ENCODE measurements at regions not wholly inside any gene's neighbourhood (a gene's known extent, or its start where the extent isn't known, plus 50 kb on each side); places are given as distances from the start of the nearest gene placed in this dataset.

DNA sequence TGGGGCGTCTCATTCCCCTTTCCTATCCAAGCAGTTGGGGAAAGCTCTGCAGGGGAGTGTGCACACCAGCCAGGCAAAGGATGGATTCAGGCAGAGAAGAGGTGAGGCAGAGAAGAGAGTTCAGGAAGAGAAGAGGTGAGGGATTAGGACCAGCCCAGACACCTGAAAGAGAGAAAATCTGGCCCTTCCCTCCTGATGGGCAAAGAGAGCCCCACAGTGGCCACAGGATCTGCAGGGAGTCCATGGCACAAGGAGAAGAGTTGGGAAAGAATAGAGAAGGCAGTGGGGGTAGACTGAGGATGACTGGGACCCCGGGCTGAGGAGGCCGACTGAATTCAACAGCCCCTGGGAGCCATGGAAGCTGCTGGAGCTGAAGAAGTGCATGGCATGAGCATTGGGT, 140.4 kb upstream of the ZMIZ1 start:
- no peak for ATAC-seq (replicated peaks; ENCODE audit: extremely low read depth, poor library complexity, severe bottlenecking)
- Mint-ChIP-seq H3K9me3 (no peaks in the 10 kb centered on the region), H3K27ac (ENCODE audit: low read depth) (no peak overlapping the region), H3K4me3 (no peak overlapping the region), H3K36me3 (ENCODE audit: insufficient read depth) (no peaks in the 10 kb centered on the region), H3K4me1 (no peaks in the 10 kb centered on the region), H3K27me3 (peaks cover 17% of the 10 kb centered on the region)
- no peak for DNase-seq (ENCODE audit: low spot score in 2 of 2)

DNA sequence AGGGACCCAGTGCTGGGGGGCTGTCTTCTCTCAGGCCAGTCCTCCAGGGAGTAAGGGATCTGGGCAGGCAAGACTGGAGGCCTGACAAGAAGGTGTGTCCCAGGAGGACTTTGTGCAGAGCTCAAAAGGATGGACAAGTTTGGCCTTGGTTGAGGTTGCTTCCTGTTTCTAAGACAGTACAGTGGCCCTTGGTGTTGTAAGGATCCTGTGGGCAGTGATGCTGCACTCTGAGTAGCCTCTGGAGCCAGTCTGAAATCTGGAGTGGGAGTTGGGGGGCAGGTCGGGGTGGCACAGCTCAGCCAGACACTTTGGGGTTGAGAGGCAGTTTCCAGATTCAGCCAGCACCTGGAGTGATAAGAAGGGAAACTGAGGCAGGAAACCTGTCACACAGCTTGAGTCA, 139.2 kb upstream of the ZMIZ1 start:
- H3K27me3 Mint-ChIP-seq: peaks cover 10% of the 10 kb centered on the region
- DNase-seq (ENCODE audit: low spot score in 2 of 2) (no peak), ATAC-seq (replicated peaks; ENCODE audit: extremely low read depth, poor library complexity, severe bottlenecking) (no peak)
- no peaks in the 10 kb centered on the region for H3K4me1 Mint-ChIP-seq
- H3K4me3 Mint-ChIP-seq: no peak overlapping the region
- H3K27ac Mint-ChIP-seq (ENCODE audit: low read depth): no peak overlapping the region
- no peaks in the 10 kb centered on the region for H3K36me3 Mint-ChIP-seq (ENCODE audit: insufficient read depth)
- H3K9me3 Mint-ChIP-seq: no peaks in the 10 kb centered on the region

DNA sequence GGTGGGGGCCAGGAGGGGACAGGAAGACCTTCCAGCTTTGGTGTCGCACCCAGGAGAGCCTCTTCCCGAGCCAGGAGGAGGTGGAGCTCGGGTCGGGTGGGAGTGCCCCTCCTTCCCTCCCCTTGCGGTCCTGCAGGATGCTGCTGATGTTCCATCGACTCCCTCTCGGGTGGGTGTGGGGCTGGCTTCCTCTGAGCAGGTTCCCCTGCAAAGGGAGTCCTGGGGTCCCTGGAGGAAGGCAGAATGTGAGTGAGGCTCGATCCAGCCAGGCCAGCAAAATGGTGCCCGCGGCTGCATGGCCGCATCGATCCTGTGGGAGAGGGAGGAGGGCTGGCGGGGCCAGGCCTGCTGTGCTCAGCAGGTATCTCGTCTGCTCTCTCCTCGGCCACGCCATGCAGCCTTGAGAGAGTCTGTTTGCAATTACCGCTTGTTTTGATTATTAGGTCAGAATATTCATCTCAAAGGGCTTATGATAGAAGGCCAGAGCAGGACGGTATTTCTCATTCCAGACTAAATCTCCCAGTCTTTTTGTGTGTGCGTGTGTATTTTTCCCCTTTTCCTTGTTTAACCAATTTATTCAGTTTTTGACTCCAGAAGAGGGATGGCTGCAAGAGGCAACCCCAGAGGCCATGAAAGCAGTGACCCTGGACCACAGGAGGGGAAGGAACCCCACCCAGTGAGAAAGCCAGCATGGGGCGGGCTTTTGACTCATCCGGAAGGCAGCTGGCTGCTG, 137.3 kb upstream of the ZMIZ1 start:
- ATAC-seq (replicated peaks; ENCODE audit: extremely low read depth, poor library complexity, severe bottlenecking): no peak
- Mint-ChIP-seq H3K9me3 (no peaks in the 10 kb centered on the region), H3K27ac (ENCODE audit: low read depth) (no peak overlapping the region), H3K27me3 (peaks cover 10% of the 10 kb centered on the region), H3K36me3 (ENCODE audit: insufficient read depth) (no peaks in the 10 kb centered on the region), H3K4me3 (no peak overlapping the region), H3K4me1 (no peaks in the 10 kb centered on the region)
- no peak for DNase-seq (ENCODE audit: low spot score in 2 of 2)

DNA sequence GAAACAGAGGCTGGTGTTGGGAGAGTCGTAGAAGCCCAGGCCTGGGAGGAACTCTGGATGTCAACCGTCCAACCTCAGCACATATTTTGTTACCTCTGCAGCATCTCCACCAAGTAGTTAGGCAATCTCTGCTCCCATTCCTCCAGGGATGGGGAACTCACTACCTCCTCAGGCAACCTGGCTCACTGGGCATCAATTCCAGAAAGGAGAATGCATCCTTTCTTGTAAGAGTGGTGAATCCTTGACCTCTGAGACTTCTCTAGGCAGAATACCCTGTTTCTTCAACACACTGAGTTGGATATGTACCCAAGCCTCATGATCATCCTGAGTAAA, 136.7 kb upstream of the ZMIZ1 start:
- no peaks in the 10 kb centered on the region for H3K9me3 Mint-ChIP-seq
- H3K4me3 Mint-ChIP-seq: no peak overlapping the region
- no peaks in the 10 kb centered on the region for H3K4me1 Mint-ChIP-seq
- no peak overlapping the region for H3K27ac Mint-ChIP-seq (ENCODE audit: low read depth)
- H3K36me3 Mint-ChIP-seq (ENCODE audit: insufficient read depth): no peaks in the 10 kb centered on the region
- ATAC-seq (replicated peaks; ENCODE audit: extremely low read depth, poor library complexity, severe bottlenecking): no peak
- DNase-seq (ENCODE audit: low spot score in 2 of 2): no peak
- peaks cover 10% of the 10 kb centered on the region for H3K27me3 Mint-ChIP-seq

DNA sequence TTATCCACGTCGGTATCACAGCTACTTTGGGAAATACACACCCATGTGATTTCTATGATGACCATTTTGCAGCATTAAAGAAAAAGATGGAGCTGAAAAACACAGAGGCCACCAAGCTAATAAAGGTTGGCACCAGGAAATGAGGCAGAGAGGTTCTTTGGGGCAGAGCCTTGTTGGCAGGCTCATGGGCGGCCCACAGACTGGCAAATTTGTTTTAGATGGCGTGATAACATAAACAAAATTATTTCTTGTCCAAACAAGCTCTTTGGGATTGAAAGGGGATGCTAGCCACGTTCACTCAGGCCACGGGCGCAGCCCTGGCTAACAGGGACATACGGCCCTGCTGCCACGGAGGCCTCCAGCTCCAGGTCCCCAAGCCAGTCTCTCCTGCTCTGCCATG, 135.9 kb upstream of the ZMIZ1 start:
- H3K27me3 Mint-ChIP-seq: peaks cover 8% of the 10 kb centered on the region

DNA sequence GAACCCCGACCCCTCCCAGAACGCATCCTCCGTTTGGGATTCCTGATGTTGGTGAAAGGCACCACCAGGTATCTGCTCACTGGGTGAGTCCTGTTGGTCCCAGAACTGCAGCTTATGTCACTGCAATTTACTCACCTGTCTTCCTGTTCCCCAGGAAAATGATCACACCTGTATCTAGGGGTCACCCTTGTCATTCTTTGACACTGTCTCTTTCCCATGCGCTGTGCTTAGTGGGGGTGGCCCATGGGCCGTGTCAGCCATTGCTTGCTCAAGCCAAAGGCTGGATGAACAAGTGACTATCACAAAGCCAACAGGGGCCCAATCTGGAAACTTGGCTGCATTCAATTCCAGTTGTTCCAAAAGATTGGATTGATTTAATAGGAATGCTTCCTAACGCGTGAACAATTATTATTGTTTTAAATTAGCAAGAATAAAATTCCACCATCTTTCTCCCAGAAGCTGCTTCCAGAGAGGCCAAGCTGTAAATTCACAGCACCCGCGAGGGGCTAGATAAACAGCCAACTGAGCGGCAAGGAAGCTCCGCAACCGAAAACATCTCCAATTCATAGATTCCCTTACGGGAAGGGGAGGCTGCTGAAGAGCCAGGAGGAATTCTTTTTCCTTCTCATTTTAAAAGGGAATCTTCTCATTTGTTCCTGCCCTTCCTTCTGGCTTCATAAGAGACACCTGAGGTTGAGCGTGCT, 134.8 kb upstream of the ZMIZ1 start:
- Mint-ChIP-seq H3K36me3 (ENCODE audit: insufficient read depth) (no peaks in the 10 kb centered on the region), H3K4me1 (no peaks in the 10 kb centered on the region), H3K4me3 (no peak overlapping the region), H3K9me3 (no peaks in the 10 kb centered on the region), H3K27ac (ENCODE audit: low read depth) (no peak overlapping the region), H3K27me3 (no peaks in the 10 kb centered on the region)
- ATAC-seq (replicated peaks; ENCODE audit: extremely low read depth, poor library complexity, severe bottlenecking) (no peak), DNase-seq (ENCODE audit: low spot score in 2 of 2) (no peak)

More for the DNA sequence above, 135.9 kb upstream of the ZMIZ1 start:
- DNase-seq (ENCODE audit: low spot score in 2 of 2): no peak
- Mint-ChIP-seq H3K4me1 (no peaks in the 10 kb centered on the region), H3K27ac (ENCODE audit: low read depth) (no peak overlapping the region), H3K4me3 (no peak overlapping the region), H3K9me3 (no peaks in the 10 kb centered on the region), H3K36me3 (ENCODE audit: insufficient read depth) (no peaks in the 10 kb centered on the region)
- ATAC-seq (replicated peaks; ENCODE audit: extremely low read depth, poor library complexity, severe bottlenecking): no peak

DNA sequence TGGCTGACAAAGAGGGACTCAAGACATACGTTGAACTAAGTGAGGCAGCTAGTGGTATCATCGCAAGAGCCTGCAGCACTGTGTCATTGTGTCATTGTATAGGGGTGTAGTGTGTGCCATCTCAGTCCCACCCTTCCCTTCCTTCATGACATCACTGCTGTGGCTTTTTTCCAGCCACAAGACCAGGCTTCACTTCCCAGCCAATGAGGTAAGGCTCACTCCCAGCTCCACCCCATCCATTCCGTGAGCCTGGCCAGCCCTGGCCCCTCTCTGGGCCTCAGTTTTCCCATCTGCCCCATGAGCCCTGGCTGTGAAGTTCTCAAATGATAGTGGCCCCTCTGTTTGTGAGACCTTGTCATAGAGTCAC, 134.3 kb upstream of the ZMIZ1 start:
- H3K36me3 Mint-ChIP-seq (ENCODE audit: insufficient read depth): no peaks in the 10 kb centered on the region
- H3K27ac Mint-ChIP-seq (ENCODE audit: low read depth): no peak overlapping the region
- DNase-seq (ENCODE audit: low spot score in 2 of 2) (no peak), ATAC-seq (replicated peaks; ENCODE audit: extremely low read depth, poor library complexity, severe bottlenecking) (no peak)
- no peak overlapping the region for H3K4me3 Mint-ChIP-seq
- no peaks in the 10 kb centered on the region for H3K4me1 Mint-ChIP-seq
- no peaks in the 10 kb centered on the region for H3K27me3 Mint-ChIP-seq
- no peaks in the 10 kb centered on the region for H3K9me3 Mint-ChIP-seq

DNA sequence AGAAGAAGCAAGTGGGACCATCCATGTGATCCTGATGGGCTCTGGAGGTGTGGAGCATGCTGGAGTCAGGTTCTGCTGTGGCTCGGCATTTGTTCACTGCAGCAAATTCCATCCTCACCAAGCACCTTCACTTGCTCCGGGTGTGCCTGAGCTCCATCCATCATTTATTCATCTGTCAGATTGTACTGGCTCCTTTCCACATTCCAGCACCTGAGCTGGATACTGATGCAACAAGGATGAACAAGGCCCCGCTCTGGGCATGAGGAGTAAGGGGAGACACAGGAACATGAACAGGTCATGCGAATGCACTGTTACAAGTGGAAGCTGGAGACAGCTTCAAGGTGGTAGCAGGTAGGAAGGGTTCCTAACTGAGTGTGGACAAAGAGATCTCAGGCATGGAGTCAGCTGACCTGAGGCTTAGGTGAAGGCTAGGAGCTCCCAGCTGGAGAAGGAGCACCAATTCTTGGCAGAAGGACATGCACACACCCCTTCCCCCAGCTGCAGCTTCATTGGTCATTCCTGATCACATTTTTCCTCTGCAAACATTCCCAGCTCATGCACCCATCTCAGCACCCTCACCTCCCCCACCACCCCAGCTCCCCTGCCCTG, 133.7 kb upstream of the ZMIZ1 start:
- H3K27ac Mint-ChIP-seq (ENCODE audit: low read depth): no peak overlapping the region

DNA sequence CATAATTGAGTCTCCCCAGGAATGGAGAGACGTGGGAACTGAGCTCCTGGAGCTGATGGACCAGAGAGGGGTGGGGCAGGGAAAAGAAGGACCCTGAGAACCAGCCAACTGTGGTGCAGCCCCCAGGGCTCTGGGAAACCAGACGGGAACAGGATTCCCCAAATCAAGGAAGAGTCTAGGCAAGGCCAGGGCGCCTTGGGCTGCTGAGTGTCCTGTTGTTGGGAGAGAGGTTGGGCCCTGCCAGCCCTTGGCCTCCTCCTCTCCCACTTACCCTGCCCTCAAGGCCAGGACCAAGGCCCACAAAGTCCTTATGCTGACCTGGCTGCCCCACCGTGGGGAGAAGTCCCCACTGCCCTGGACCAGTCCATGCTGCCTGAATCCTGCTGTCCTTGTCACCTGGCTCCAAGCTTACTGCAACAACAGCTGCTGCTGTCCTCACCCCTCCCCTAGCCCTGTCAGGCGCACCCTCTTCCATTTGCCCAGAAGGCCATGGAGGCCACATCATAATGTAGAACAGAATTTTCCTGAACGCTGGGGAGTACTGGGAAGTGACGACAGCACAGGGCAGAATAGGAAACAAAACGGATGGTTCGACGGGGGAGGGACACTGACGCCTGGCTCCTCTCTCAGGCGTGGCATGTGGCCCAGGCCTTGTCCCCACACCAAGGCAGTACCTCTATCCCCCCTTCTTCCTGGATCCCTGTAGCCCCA, 132.9 kb upstream of the ZMIZ1 start:
- no peak overlapping the region for H3K4me3 Mint-ChIP-seq
- no peak for ATAC-seq (replicated peaks; ENCODE audit: extremely low read depth, poor library complexity, severe bottlenecking)
- no peak overlapping the region for H3K27ac Mint-ChIP-seq (ENCODE audit: low read depth)
- DNase-seq (ENCODE audit: low spot score in 2 of 2): no peak
- no peaks in the 10 kb centered on the region for H3K4me1 Mint-ChIP-seq
- H3K36me3 Mint-ChIP-seq (ENCODE audit: insufficient read depth): no peaks in the 10 kb centered on the region
- no peaks in the 10 kb centered on the region for H3K9me3 Mint-ChIP-seq
- no peaks in the 10 kb centered on the region for H3K27me3 Mint-ChIP-seq

More for the DNA sequence above, 133.7 kb upstream of the ZMIZ1 start:
- H3K36me3 Mint-ChIP-seq (ENCODE audit: insufficient read depth): no peaks in the 10 kb centered on the region
- H3K27me3 Mint-ChIP-seq: no peaks in the 10 kb centered on the region
- DNase-seq (ENCODE audit: low spot score in 2 of 2) (no peak), ATAC-seq (replicated peaks; ENCODE audit: extremely low read depth, poor library complexity, severe bottlenecking) (no peak)
- H3K4me1 Mint-ChIP-seq: no peaks in the 10 kb centered on the region
- no peak overlapping the region for H3K4me3 Mint-ChIP-seq
- no peaks in the 10 kb centered on the region for H3K9me3 Mint-ChIP-seq

DNA sequence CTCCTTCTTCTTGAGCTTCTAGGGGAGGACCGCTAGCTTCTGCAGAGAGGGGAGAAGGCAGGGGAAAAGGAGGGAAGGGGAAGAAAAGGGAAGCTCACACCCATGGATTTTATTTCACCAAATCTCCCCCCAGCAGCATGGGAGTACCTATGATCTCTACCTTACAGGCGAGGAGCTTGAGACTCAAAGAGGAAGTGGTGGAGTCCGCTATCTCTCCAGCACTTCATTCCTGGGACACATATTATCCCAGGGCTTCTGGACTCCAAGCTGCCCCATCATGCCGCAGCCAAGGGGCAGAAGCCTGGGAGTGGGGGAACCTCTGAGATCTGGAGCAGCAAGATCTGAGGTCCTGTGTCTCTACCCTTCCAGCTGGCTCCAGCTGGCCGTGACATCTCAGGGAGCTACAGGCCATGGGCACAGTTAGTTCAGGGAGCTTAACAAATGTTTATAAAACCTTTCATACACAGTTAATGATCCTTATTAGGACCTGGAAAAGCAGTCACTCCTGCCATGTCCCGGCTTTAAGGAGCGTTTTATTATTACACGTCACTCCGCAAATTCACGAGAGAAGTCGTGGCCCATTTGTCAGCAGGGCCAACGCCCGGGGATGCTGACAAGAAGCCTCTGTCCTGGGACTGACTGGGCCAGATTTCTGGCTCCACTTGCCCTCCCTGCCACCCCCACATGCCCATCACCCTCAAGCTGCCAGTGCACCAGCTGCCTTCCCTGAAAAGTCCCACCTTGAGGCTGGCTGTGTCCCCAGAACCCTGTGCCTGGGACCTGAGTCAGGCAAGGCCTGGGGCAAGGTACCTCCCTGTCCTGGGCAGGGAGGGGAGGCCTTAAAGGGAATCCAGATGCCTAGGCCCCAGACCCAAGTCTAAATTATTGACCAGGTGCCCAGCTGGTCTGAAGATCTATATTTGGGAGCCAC, 132.1 kb upstream of the ZMIZ1 start:
- H3K9me3 Mint-ChIP-seq: no peaks in the 10 kb centered on the region
- ATAC-seq (replicated peaks; ENCODE audit: extremely low read depth, poor library complexity, severe bottlenecking) (no peak), DNase-seq (ENCODE audit: low spot score in 2 of 2) (no peak)
- no peaks in the 10 kb centered on the region for H3K27me3 Mint-ChIP-seq
- no peaks in the 10 kb centered on the region for H3K4me1 Mint-ChIP-seq
- H3K36me3 Mint-ChIP-seq (ENCODE audit: insufficient read depth): no peaks in the 10 kb centered on the region
- no peak overlapping the region for H3K27ac Mint-ChIP-seq (ENCODE audit: low read depth)
- H3K4me3 Mint-ChIP-seq: no peak overlapping the region

DNA sequence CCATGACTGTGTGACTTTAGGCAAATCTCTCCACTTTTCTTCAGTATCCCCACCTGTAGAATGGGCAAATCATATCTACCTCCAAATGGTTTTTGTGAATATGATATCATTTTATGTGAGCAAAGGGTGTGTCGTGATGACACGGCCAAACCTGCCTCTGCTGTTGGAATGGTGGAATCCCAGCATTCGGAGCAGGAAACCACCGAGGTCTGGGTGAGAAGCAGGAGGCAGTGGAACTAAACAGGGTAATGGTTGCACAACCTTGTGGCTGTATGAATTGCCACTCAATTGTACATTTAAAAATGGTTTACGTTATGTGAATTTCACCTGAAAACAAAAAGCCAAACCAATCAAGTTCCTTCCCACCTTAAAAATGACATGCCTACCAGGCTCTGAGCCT, 131.4 kb upstream of the ZMIZ1 start:
- Mint-ChIP-seq H3K27ac (ENCODE audit: low read depth) (no peak overlapping the region), H3K27me3 (no peaks in the 10 kb centered on the region), H3K4me3 (no peak overlapping the region), H3K9me3 (no peaks in the 10 kb centered on the region), H3K36me3 (ENCODE audit: insufficient read depth) (no peaks in the 10 kb centered on the region), H3K4me1 (no peaks in the 10 kb centered on the region)
- ATAC-seq (replicated peaks; ENCODE audit: extremely low read depth, poor library complexity, severe bottlenecking): no peak
- DNase-seq (ENCODE audit: low spot score in 2 of 2): no peak

Measured in central memory CD8-positive, alpha-beta T cell (primary cell).